HL-60/S4 treated with phorbol 12-myristate 13-acetate at 8.2 ng/mL for 4 days and 3 days (cell line): ENCODE measurements at regions not wholly inside any gene's neighbourhood (a gene's known extent, or its start where the extent isn't known, plus 50 kb on each side); places are given as distances from the start of the nearest gene placed in this dataset.
"Not testable (repeated sequence)": the region's sequence is repeated elsewhere in the genome, so short reads cannot be mapped to it uniquely, and the experiment has no call there.

Experiments used
- in situ Hi-C: fragments of 300-500 bp; cut with MboI; formaldehyde crosslinking; loops from 2 replicates; pipeline ENCODE4 v1.15.0; 2022; ENCODE audit warnings: low sequenced_read_pairs

GRCh38 chr17:54662978-54663876 lies 237.4 kb upstream of the TOM1L1 start:
- in situ Hi-C loops, result no loop called here

GRCh38 chr17:54666559-54666958 lies 234.1 kb upstream of the TOM1L1 start:
- in situ Hi-C loops, result no loop called here

DNA sequence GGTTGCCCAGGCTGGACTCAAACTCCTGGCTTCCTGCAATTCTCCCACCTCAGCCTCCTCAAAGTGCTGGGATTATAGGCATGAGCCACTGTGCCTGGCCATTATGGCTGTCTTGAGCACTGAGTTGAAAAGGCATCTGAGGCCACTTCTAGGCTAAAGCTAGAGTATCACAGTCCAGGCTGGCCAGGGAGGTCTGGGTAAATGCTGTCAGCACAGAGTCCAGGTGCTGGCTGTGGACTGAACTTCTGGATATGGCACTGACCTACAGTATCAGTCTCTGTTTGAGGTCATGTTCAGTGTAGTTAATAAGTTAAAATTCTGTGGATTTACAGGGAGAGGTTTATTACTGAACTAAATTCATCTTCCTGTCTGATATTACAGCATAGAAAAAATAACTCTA lies 222.5 kb upstream of the TOM1L1 start:
- in situ Hi-C loops, result no loop called here

DNA sequence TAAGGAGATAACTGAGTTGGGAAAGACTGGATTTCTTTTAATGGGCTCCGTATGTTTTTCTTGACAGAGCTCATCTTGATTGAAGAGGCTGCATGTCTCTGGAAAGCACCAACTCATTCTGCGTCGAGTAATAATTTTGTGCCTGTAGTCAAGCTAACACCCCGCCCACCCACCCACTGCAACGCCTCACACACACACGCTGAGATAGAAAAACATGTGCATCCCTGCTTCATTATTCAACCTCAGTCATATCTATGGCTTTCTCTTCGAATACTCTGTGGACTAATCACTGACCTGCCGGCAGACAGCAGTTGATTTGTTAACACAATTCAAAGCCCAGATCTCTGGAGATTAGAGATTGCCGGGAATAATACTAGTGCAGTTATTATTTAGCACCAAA lies 220.2 kb upstream of the TOM1L1 start:
- in situ Hi-C loops, result no loop called here

DNA sequence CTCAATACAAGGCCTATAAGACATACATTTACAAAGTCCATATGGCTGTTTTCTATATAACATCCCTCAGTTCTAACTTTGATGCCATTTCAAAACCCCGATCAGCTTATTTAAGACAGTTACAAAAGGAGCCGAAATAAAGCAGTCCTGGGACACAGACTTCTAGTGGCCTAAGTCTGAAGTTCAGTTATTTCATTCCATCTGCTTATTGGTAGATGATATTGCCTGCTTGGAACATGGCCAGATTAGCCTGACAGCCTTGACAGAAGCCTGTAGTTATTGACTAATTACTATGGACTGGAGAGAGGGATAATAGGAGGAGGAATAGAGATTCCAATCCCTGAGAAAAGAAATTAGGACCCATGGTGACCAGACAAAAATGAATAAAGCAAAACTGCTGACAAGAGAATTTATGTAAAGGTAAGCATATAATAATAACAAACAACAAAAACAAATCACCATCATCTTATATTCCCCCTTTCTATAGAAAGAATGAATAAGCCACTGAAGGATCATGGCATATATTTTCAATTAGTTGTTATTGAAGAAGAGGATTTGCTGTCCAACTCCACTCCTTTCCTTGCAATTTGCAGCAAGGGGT lies 206.3 kb upstream of the TOM1L1 start:
- in situ Hi-C loops, result no loop called here

DNA sequence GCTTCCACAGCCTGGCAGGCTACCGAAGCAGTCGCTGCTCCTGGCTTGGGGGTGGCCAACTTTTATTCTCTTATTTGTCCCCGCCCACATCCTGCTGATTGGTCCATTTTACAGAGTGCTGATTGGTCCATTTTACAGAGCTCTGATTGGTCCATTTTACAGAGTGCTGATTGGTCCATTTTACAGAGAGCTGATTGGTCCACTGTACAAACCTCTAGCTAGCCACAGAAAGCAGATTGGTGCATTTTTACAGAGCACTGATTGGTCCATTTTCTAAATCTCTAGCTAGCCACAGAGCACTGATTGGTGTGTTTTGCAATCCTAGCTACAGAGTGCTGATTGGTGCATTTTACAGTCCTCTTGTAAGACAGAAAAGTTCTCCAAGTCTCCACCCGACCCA lies 187.9 kb upstream of the TOM1L1 start:
- in situ Hi-C loops, result not testable (repeated sequence)

DNA sequence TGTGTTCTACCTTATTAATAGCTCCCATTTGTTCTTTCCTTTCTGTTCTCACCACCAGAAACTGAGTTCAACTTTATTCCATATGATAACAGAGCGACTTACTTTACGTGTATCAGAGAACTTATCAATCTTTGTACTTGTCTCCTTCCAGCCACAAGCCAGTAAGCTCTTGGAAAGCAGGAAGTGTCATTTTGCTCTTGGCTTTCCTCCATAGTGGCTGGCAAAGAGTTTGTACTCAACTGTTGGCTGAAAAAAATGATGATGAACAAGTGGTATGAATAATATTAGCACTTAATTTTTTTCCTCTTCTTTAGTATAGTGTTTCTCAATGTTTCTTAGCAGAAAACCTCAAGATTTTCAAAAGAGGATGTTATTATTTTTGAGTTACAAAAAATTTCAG lies 182.4 kb upstream of the TOM1L1 start:
- in situ Hi-C loops, result no loop called here

DNA sequence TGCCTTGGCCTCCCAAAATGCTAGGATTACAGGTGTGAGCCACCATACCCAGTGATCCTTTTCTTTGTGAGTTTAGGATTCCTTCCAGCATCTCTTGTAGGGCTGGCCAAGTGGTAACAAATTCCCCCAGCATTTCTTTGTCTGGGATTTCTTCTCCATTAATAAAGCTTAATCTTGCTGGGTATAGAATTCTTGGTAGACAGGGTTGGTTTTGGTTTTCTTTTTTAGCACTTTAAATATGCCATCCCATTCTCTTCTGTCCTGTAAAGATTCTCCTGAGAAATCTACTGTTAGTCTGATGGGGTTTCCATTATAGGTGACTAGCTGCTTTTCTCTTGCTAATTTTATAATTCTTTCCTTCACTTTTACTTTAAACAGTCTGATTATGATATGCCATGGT lies 173.0 kb upstream of the TOM1L1 start:
- in situ Hi-C loops, result no loop called here

GRCh38 chr17:54736573-54736972 lies 164.1 kb upstream of the TOM1L1 start:
- in situ Hi-C loops, result no loop called here

- in situ Hi-C loops, result no loop called here
Observed at GRCh38 chr17:54738496-54738895, 162.2 kb upstream of the TOM1L1 start.

DNA sequence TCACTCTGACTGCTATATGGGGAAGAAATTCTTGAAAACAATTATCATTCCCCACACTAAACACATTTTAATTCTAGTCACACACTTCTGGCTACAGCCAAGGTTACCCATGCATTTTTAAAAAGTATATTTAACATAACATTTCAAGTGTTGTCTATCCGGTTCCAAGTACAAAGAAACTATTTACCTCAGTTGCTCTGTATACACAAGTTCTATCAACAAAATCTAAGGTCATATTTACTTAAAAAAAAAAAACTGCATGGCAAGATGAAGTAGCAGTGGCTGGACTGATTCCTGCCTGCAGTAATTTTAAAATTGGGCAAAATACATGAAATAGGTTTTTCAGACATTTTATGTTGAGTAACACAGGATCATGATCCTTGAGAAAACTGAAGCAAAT lies 155.9 kb upstream of the TOM1L1 start:
- in situ Hi-C loops, result no loop called here

- in situ Hi-C loops, result no loop called here
Observed at GRCh38 chr17:54745239-54745638, 155.4 kb upstream of the TOM1L1 start.

DNA sequence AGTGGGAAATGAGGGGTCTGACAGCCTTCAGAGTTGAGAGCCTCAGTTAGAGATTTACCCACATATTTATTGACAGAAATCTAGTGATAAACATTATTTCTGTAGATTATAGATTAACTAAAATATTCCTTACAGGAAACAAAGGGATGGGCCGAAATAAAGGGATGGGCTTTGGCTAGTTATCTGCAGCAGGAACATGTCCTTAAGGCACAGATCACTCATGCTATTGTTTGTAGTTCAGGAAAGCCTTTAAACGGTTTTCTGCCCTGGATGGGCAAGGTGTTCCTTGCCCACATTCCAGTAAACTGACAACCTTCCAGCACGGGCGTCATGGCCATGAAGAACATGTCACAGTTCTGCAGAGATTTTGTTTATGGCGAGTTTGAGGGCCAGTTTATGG lies 154.8 kb upstream of the TOM1L1 start:
- in situ Hi-C loops, result no loop called here

- in situ Hi-C loops, result no loop called here
Observed at GRCh38 chr17:54749157-54749556, 151.5 kb upstream of the TOM1L1 start.

GRCh38 chr17:54754560-54754959 lies 146.1 kb upstream of the TOM1L1 start:
- in situ Hi-C loops, result no loop called here

DNA sequence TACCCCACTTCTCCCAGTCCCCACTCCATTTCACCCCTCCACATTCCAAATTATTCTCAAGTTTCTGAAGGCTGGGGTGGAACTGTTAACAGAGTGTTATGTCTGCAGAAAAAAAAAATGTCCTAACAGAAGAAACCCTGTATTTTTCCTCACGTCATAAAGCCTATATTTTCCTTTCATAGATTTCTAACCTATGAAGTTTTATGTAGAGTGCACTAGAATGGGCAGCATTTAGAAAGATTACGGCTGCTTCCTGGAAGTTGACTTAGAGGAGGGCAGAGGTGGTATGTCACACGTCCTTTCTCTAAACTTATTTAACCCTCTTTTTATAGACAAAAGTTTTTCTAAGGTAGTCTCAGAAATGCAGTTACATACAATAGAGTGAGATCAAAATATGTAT lies 139.8 kb upstream of the TOM1L1 start:
- in situ Hi-C loops, result no loop called here

DNA sequence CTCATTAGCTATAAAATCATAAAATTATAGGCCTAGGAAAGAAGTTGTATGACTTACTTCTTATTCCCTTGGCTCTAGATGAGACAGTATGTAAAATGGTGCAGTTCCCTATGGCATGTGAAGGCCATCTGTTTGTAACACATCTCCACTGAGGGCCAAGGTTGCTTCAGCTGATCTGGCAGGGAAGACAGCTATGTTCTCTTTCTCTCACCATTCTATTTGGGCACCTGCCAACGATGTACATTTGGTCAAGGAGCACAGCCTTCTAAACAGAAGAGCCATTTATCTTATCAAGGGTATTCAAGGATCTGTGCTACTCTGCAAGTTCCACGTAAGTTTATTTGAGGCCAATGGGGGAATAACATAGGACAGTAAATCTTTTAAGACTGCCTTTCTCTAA lies 129.8 kb upstream of the TOM1L1 start:
- in situ Hi-C loops, result no loop called here

DNA sequence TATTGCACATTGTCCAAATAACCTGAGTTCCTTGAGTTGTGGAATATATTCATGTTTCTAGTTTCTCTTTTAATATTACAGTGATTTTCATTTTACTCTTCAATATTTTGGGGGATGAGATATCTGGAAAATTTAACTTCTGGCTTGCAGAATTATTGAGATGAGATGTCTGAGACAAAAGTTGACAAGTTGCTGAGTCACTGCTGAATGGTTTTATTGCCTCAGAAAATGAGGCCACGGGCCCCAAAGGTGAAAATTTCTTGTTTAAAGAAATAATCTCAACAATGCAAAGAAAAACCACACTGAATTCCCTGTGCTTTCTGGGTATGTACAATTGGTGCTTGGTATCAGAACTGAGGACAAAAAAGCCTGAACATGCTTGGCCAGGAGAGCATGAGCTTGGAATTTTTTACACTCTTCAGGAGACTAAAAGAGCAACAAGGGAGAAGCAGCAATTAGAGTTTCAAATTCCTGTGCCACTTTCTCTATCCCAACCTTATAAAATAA lies 129.2 kb upstream of the TOM1L1 start:
- in situ Hi-C loops, result no loop called here

- in situ Hi-C loops, result no loop called here
Observed at GRCh38 chr17:54780238-54780637, 120.4 kb upstream of the TOM1L1 start.

DNA sequence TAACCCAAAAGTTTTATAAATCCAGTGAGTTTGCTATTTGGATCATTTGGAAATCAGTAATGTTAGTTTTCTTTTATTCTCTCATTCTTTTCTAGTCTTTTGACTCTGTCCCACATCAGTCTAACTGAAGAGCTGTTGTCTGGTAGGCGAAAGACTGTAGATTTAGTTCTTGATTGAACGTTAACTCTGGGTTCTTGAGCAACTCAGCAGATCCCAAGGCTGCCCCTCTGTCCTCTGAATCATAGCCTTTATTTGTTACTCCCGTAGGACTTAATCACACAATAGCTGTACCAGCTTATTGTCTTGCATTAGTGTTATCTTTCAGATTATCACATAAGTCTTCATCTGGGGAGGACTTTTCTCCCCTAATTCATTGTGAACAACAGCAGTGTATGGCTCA lies 119.3 kb upstream of the TOM1L1 start:
- in situ Hi-C loops, result no loop called here

DNA sequence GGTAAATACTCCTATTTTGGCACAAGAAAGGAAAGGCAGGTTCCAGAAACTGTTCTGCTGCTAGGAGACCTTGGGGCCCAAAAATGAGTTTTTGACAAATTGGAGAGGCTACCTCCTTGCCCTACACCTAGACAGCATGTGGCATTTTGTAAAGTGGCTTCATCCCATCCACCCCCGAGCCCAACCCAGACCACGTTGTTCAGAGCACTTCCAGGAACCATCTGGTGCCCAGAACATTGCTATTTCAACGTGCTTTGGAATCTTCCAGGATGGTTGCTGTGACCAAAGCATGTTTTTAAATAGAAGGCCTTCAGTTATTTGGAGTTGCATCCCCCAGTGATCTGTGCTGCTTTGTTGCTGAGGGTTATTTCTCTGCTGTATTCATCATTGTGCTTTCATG lies 116.3 kb upstream of the TOM1L1 start:
- in situ Hi-C loops, result no loop called here

- in situ Hi-C loops, result no loop called here
Observed at GRCh38 chr17:54785643-54786268, 114.9 kb upstream of the TOM1L1 start.
